A172 (cell line): ENCODE measurements at regions not wholly inside any gene's neighbourhood (a gene's known extent, or its start where the extent isn't known, plus 50 kb on each side); places are given as distances from the start of the nearest gene placed in this dataset.

ENCODE experiments used
- DNase-seq: peaks from one replicate; pipeline ENCODE4 v3.0.0-alpha.2; 2015; ENCODE audit warnings: low spot score

- no peak for DNase-seq
Measured at GRCh38 chr21:45592208-45592619, 50.0 kb upstream of the SLC19A1 start.

DNA sequence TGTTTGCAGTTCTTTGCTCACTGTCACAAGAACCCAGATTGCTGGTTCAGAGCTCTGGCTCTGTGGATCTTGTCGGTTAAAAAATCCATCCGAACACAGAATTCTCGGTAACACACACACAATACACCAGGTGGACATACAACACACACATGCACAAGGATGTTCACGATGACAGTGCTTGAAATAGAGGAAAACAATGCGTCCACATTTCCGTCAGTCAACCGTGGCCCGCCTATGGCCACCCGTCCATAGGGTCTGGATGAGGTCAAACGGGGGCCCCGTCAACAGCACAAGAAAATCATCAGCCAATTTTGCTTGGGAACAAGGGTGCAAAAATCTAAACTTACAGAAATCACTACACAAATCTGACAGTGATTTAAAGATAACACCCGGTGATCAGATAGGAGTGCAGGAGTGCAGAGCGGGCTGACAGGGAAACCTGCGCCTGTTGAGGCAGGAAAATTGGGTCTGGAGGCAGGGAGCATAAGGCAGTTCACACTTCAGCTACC is 50.4 kb upstream of the SLC19A1 start:
- no peak for DNase-seq

GRCh38 chr21:45593162-45594022 is 50.1 kb upstream of the PCBP3 start:
- peak; percentile 30 for DNase-seq
